ENCODE measurements at regions not wholly inside any gene's neighbourhood (a gene's known extent, or its start where the extent isn't known, plus 50 kb on each side); places are given as distances from the start of the nearest gene placed in this dataset.

GRCh38 chr3:174613173-174613572 lies 246.0 kb upstream of the NAALADL2 start:
- Histone ChIP-seq H3K27me3 (ENCODE audit: insufficient read depth, low read length, poor library complexity, severe bottlenecking) (no peaks in the 10 kb centered on the region), H3K4me1 (ENCODE audit: insufficient read depth, low read length, poor library complexity, severe bottlenecking) (no peaks in the 10 kb centered on the region), H3F3A (ENCODE audit: low read depth) (no peaks in the 10 kb centered on the region), H3K9ac (ENCODE audit: low read depth, low read length, poor library complexity, severe bottlenecking) (no peak overlapping the region), H3K36me3 (ENCODE audit: insufficient read depth, low read length) (no peaks in the 10 kb centered on the region), H3K4me2 (ENCODE audit: low read depth, low read length, poor library complexity, severe bottlenecking) (no peak overlapping the region), H3K9me3 (ENCODE audit: insufficient read depth, low read depth, low read length) (no peaks in the 10 kb centered on the region), H3K9me2 (replicated peaks; ENCODE audit: low read depth, low read length) (no peaks in the 10 kb centered on the region), H4K20me1 (ENCODE audit: insufficient read depth, low read length, poor library complexity, severe bottlenecking) (no peaks in the 10 kb centered on the region), H3K79me2 (ENCODE audit: insufficient read depth, low read length) (no peaks in the 10 kb centered on the region), H2AFZ (ENCODE audit: low read length) (no peak overlapping the region), H3K4me3 (ENCODE audit: low read length, poor library complexity, severe bottlenecking) (no peak overlapping the region)
- no peak for TF ChIP-seq EZH2phosphoT487 (IDR thresholded peaks at IDR 0.05; ENCODE audit: borderline replicate concordance)
- TF ChIP-seq, protein P1, sequence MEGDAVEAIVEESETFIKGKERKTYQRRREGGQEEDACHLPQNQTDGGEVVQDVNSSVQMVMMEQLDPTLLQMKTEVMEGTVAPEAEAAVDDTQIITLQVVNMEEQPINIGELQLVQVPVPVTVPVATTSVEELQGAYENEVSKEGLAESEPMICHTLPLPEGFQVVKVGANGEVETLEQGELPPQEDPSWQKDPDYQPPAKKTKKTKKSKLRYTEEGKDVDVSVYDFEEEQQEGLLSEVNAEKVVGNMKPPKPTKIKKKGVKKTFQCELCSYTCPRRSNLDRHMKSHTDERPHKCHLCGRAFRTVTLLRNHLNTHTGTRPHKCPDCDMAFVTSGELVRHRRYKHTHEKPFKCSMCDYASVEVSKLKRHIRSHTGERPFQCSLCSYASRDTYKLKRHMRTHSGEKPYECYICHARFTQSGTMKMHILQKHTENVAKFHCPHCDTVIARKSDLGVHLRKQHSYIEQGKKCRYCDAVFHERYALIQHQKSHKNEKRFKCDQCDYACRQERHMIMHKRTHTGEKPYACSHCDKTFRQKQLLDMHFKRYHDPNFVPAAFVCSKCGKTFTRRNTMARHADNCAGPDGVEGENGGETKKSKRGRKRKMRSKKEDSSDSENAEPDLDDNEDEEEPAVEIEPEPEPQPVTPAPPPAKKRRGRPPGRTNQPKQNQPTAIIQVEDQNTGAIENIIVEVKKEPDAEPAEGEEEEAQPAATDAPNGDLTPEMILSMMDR (conservative IDR thresholded peaks at IDR 0.05; ENCODE audit: low read length), result no peak

GRCh38 chr3:174614036-174614435 lies 245.1 kb upstream of the NAALADL2 start:
- Histone ChIP-seq H3K9ac (ENCODE audit: low read depth, low read length, poor library complexity, severe bottlenecking) (no peak overlapping the region), H3K4me1 (ENCODE audit: insufficient read depth, low read length, poor library complexity, severe bottlenecking) (peaks cover 6% of the 10 kb centered on the region), H2AFZ (ENCODE audit: low read length) (no peak overlapping the region), H3K36me3 (ENCODE audit: insufficient read depth, low read length) (no peaks in the 10 kb centered on the region), H3K9me2 (replicated peaks; ENCODE audit: low read depth, low read length) (no peaks in the 10 kb centered on the region), H3K27me3 (ENCODE audit: insufficient read depth, low read length, poor library complexity, severe bottlenecking) (no peaks in the 10 kb centered on the region), H3K4me2 (ENCODE audit: low read depth, low read length, poor library complexity, severe bottlenecking) (no peak overlapping the region), H3F3A (ENCODE audit: low read depth) (no peaks in the 10 kb centered on the region), H3K4me3 (ENCODE audit: low read length, poor library complexity, severe bottlenecking) (no peak overlapping the region), H3K79me2 (ENCODE audit: insufficient read depth, low read length) (no peaks in the 10 kb centered on the region), H3K9me3 (ENCODE audit: insufficient read depth, low read depth, low read length) (no peaks in the 10 kb centered on the region), H4K20me1 (ENCODE audit: insufficient read depth, low read length, poor library complexity, severe bottlenecking) (no peaks in the 10 kb centered on the region)
- TF ChIP-seq EZH2phosphoT487 (IDR thresholded peaks at IDR 0.05; ENCODE audit: borderline replicate concordance), result no peak
- TF ChIP-seq, protein P1 (conservative IDR thresholded peaks at IDR 0.05; ENCODE audit: low read length), result no peak

GRCh38 chr3:174618368-174619080 lies 240.6 kb upstream of the NAALADL2 start:
- Histone ChIP-seq H4K20me1 (ENCODE audit: insufficient read depth, low read length, poor library complexity, severe bottlenecking) (no peaks in the 10 kb centered on the region), H2AFZ (ENCODE audit: low read length) (no peak overlapping the region), H3K36me3 (ENCODE audit: insufficient read depth, low read length) (no peaks in the 10 kb centered on the region), H3K4me1 (ENCODE audit: insufficient read depth, low read length, poor library complexity, severe bottlenecking) (peaks cover 6% of the 10 kb centered on the region), H3K9me2 (replicated peaks; ENCODE audit: low read depth, low read length) (no peaks in the 10 kb centered on the region), H3K9ac (ENCODE audit: low read depth, low read length, poor library complexity, severe bottlenecking) (no peak overlapping the region), H3K4me3 (ENCODE audit: low read length, poor library complexity, severe bottlenecking) (no peak overlapping the region), H3F3A (ENCODE audit: low read depth) (no peaks in the 10 kb centered on the region), H3K4me2 (ENCODE audit: low read depth, low read length, poor library complexity, severe bottlenecking) (no peak overlapping the region), H3K27me3 (ENCODE audit: insufficient read depth, low read length, poor library complexity, severe bottlenecking) (no peaks in the 10 kb centered on the region), H3K9me3 (ENCODE audit: insufficient read depth, low read depth, low read length) (no peaks in the 10 kb centered on the region), H3K79me2 (ENCODE audit: insufficient read depth, low read length) (no peaks in the 10 kb centered on the region)
- TF ChIP-seq EZH2phosphoT487 (IDR thresholded peaks at IDR 0.05; ENCODE audit: borderline replicate concordance), result no peak
- TF ChIP-seq, protein P1 (conservative IDR thresholded peaks at IDR 0.05; ENCODE audit: low read length), result no peak

Measured in Loucy (cell line).